WERI-Rb-1 (cell line): ENCODE measurements at regions not wholly inside any gene's neighbourhood (a gene's known extent, or its start where the extent isn't known, plus 50 kb on each side); places are given as distances from the start of the nearest gene placed in this dataset.

Experiments used
- DNase-seq: peaks from one replicate; pipeline ENCODE4 v3.0.0-alpha.2; 2020
- H3K27ac ChIP-seq: fragments of 250-450 bp; sonication (Bioruptor Pico); 2 replicates; pipeline ENCODE4 v1.5.1; 2020; ENCODE audit warnings: mild to moderate bottlenecking, moderate library complexity
- H3K27me3 ChIP-seq: fragments of 250-450 bp; sonication (Bioruptor Pico); 2 replicates; pipeline ENCODE4 v1.5.1; 2021; ENCODE audit warnings: mild to moderate bottlenecking, low read depth, moderate library complexity; ENCODE audit not compliant: insufficient read depth, severe bottlenecking
- H3K36me3 ChIP-seq: fragments of 250-450 bp; sonication (Bioruptor Pico); 2 replicates; pipeline ENCODE4 v1.5.1; 2020; ENCODE audit warnings: mild to moderate bottlenecking, moderate library complexity
- H3K4me3 ChIP-seq: 2 replicates; pipeline ENCODE4 v1.5.1; 2011; ENCODE audit warnings: low read depth, mild to moderate bottlenecking, control low read depth, low read length
- H3K9me3 ChIP-seq: fragments of 250-450 bp; sonication (Bioruptor Pico); 2 replicates; pipeline ENCODE4 v1.5.1; 2021; ENCODE audit warnings: mild to moderate bottlenecking, moderate library complexity; ENCODE audit not compliant: severe bottlenecking
- CTCF ChIP-seq: IDR thresholded peaks from 2 replicates; pipeline ENCODE4 v1.5.1; 2011; ENCODE audit warnings: low read depth, mild to moderate bottlenecking, control low read depth, inconsistent platforms, low read length

- H3K27me3 ChIP-seq: peaks cover 14% of the 10 kb centered on the region
- TF ChIP-seq CTCF: no peak
- H3K9me3 ChIP-seq: no peaks in the 10 kb centered on the region
- H3K27ac ChIP-seq: no peak overlapping the region
- no peak for DNase-seq
- no peak overlapping the region for H3K4me3 ChIP-seq
- no peaks in the 10 kb centered on the region for H3K36me3 ChIP-seq
Observed at GRCh38 chr10:62562795-62563194, 188.6 kb downstream of the ZNF365 start.

DNA sequence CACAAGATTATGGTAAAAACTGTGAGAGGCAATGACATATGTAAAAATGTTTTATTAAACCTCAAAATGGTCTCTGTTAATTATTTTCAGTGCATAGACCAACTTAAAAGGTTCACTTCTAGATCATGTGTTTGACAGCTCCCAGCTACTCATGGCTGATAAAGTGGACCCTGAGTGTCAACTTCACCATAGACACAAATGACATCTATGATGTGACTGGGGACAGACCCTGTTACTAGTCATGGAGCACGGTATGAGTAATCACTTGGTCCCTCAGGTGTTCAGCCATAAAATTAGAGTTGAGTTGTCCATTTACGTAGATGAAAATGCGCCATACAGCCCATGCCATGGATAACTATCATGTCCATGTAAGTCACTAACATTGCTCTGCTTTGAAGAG, 199.8 kb downstream of the ZNF365 start:
- no peaks in the 10 kb centered on the region for H3K36me3 ChIP-seq
- no peak for TF ChIP-seq CTCF
- DNase-seq: no peak

GRCh38 chr10:62577076-62577475, 202.9 kb downstream of the ZNF365 start:
- Histone ChIP-seq H3K27me3 (peaks cover 82% of the 10 kb centered on the region), H3K36me3 (no peaks in the 10 kb centered on the region), H3K27ac (no peak overlapping the region), H3K4me3 (no peak overlapping the region), H3K9me3 (no peaks in the 10 kb centered on the region)
- DNase-seq: no peak
- TF ChIP-seq CTCF: no peak

More for the DNA sequence above, 199.8 kb downstream of the ZNF365 start:
- H3K4me3 ChIP-seq: no peak overlapping the region
- H3K27me3 ChIP-seq: peaks cover 69% of the 10 kb centered on the region
- no peaks in the 10 kb centered on the region for H3K9me3 ChIP-seq
- no peak overlapping the region for H3K27ac ChIP-seq

DNA sequence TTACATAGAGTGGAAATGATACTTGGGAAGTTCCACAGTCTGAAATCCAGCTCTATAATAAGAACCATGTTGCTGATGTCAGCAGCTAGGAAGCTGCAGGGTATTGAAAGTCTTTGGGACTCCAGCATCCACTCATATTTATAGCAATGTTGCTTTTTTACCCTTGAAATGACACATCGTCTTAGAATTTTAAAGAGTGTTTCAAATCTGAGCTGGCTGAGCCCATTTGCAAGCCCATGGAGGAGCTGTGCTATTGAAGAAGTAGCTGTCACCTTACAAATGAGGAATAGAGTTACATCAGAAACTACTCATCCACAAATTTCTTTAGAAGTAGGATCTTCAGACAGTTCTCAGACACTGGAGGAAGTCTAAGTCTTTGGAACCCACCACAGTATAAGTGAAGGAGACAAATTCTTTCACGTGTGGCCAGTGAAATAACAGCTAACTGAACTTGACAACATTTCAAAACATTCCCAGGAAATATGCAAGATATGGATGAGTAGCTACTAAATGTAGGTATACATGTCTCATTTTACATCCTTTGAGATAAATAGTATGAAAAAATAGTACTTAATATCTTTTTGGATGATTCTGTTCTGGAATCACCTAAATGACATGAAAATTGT, 203.6 kb downstream of the ZNF365 start:
- no peak for DNase-seq
- H3K27me3 ChIP-seq: peaks cover 81% of the 10 kb centered on the region
- no peak overlapping the region for H3K27ac ChIP-seq
- no peak overlapping the region for H3K4me3 ChIP-seq
- H3K36me3 ChIP-seq: no peaks in the 10 kb centered on the region
- H3K9me3 ChIP-seq: no peaks in the 10 kb centered on the region
- no peak for TF ChIP-seq CTCF

- DNase-seq: no peak
- no peaks in the 10 kb centered on the region for H3K9me3 ChIP-seq
- H3K27ac ChIP-seq: no peak overlapping the region
Observed at GRCh38 chr10:62578301-62578700, 204.1 kb downstream of the ZNF365 start.

More at GRCh38 chr10:62578301-62578700, 204.1 kb downstream of the ZNF365 start:
- peaks cover 84% of the 10 kb centered on the region for H3K27me3 ChIP-seq
- TF ChIP-seq CTCF: no peak
- H3K4me3 ChIP-seq: no peak overlapping the region
- no peaks in the 10 kb centered on the region for H3K36me3 ChIP-seq
